Neural crest cell (in vitro differentiated cells): ENCODE measurements at regions not wholly inside any gene's neighbourhood (a gene's known extent, or its start where the extent isn't known, plus 50 kb on each side); places are given as distances from the start of the nearest gene placed in this dataset.

Experiments
- DNase-seq: peaks from one replicate; pipeline ENCODE4 v3.0.0; 2021; ENCODE audit warnings: low read depth, mixed read lengths, low spot score
- H3K27ac Mint-ChIP-seq: one replicate; pipeline ENCODE4 v1.8.0; 2021; ENCODE audit warnings: mild to moderate bottlenecking, mixed read lengths; ENCODE audit not compliant: unreplicated experiment
- H3K27me3 Mint-ChIP-seq: 2 replicates; pipeline ENCODE4 v1.8.0; 2021; ENCODE audit warnings: low read depth, mild to moderate bottlenecking, mixed read lengths
- H3K36me3 Mint-ChIP-seq: 2 replicates; pipeline ENCODE4 v1.8.0; 2021; ENCODE audit warnings: low read depth, mild to moderate bottlenecking, mixed read lengths
- H3K4me1 Mint-ChIP-seq: 2 replicates; pipeline ENCODE4 v1.8.0; 2021; ENCODE audit warnings: mixed read lengths
- H3K4me3 Mint-ChIP-seq: one replicate; pipeline ENCODE4 v1.8.0; 2021; ENCODE audit warnings: mild to moderate bottlenecking, mixed read lengths
- H3K9me3 Mint-ChIP-seq: 2 replicates; pipeline ENCODE4 v1.8.0; 2021; ENCODE audit warnings: mixed read lengths
- TF ChIP-seq, protein P1 (sequence below): fragments of 200-600 bp; sonication (generic); conservative IDR thresholded peaks from 2 replicates; pipeline ENCODE4 v1.5.0; 2021; ENCODE audit warnings: antibody characterized with exemption, mild to moderate bottlenecking

DNA sequence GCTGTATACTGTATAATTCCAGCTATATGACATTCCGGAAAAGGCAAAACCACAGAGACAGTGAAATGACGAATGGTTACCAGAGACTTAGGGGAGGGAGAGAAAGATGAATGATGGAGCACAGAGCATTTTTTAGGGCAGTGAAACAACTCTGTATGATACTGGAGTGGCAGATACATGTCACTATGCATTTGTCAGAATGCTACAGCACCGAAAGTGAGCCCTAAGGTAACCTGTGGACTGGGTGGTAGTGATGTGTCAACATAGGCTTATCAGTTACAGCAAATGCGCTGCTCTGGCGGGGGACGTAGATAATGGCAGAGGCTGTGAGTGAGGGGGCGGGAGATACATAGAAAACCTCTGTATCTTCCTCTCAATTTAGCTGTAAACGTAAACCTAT is 201.3 kb upstream of the SSTR4 start:
- Mint-ChIP-seq H3K9me3 (peaks cover 5% of the 10 kb centered on the region), H3K27ac (no peak overlapping the region), H3K4me1 (peaks cover 4% of the 10 kb centered on the region), H3K27me3 (peaks cover 20% of the 10 kb centered on the region), H3K4me3 (no peak overlapping the region), H3K36me3 (no peaks in the 10 kb centered on the region)
- TF ChIP-seq, protein P1, sequence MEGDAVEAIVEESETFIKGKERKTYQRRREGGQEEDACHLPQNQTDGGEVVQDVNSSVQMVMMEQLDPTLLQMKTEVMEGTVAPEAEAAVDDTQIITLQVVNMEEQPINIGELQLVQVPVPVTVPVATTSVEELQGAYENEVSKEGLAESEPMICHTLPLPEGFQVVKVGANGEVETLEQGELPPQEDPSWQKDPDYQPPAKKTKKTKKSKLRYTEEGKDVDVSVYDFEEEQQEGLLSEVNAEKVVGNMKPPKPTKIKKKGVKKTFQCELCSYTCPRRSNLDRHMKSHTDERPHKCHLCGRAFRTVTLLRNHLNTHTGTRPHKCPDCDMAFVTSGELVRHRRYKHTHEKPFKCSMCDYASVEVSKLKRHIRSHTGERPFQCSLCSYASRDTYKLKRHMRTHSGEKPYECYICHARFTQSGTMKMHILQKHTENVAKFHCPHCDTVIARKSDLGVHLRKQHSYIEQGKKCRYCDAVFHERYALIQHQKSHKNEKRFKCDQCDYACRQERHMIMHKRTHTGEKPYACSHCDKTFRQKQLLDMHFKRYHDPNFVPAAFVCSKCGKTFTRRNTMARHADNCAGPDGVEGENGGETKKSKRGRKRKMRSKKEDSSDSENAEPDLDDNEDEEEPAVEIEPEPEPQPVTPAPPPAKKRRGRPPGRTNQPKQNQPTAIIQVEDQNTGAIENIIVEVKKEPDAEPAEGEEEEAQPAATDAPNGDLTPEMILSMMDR = no peak
- no peak for DNase-seq

DNA sequence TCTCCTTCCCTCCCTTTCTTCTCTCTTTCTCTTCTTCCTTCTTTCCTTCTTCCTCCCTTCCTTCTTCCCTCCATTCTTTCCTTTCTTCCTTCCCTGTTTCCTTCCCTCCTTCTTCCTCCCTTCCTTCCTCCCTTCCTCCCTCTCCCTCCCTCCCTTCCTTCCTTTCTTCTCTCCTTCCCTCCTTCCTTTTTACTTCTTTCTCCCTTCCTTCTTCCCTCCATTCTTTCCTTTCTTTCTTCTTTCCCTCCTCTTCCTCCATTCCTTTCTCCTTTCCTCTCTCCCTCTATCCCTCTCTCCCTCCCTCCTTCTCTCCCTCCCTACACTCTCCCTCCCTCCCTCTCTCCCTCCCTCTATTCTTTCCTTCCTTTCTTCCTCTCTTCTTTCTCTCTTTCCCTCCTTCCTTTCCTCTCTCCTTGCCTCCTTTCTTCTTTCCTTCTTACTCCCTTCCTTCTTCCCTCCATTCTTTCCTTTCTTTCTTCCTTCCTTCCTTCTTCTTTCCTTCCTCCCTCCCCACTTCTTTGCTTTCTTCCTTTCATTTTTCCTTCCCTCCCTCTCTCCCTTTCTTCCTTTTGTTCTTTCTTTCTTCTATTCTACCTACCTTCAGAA is 200.4 kb upstream of the SSTR4 start:
- Mint-ChIP-seq H3K27ac (no peak overlapping the region), H3K4me3 (no peak overlapping the region), H3K9me3 (peaks cover 5% of the 10 kb centered on the region), H3K27me3 (peaks cover 13% of the 10 kb centered on the region), H3K4me1 (no peaks in the 10 kb centered on the region), H3K36me3 (no peaks in the 10 kb centered on the region)
- DNase-seq = no peak
- TF ChIP-seq, protein P1 = no peak

DNA sequence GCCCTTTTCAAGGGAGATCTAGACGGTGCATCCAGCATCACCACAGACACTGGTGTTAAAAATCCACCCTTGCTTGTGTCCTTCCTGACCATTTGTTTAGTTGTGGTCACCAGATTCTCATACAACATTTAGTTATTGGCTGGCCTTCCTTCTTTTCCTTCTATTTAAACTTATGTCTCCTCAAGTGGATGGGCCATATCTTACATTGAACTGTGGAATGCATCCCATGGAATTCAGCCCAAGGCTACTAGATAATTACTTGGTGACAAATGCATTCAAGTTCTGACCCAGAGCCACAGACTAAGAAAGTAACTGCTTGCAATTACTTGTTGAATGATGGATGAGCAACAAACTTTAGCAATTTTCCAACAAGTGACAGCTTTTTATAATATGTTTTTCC is 198.9 kb upstream of the SSTR4 start:
- no peak for DNase-seq

DNA sequence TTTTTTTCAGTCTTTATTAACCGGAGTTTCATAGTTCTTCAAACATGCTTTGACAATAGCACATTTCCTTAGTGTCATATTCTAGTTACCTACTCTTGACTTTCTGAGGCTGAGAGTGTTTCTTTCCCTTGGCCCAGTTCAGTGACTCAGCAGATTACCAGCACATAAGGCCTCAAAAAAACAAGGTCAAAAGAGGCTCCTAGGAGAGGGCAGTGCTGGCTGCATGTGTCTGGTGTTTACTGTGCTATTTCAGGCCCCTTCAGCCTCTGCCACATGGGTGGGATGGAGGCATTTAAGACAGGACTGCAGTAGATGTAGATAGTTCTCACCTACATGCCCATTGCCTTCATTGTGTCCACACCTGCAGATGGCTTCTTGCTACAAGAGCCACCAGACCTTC is 198.2 kb upstream of the SSTR4 start:
- Mint-ChIP-seq H3K36me3 (no peaks in the 10 kb centered on the region), H3K27ac (no peak overlapping the region), H3K4me3 (no peak overlapping the region), H3K27me3 (peaks cover 23% of the 10 kb centered on the region), H3K4me1 (no peaks in the 10 kb centered on the region), H3K9me3 (no peaks in the 10 kb centered on the region)
- TF ChIP-seq, protein P1 = no peak
- DNase-seq = no peak

More for the DNA sequence above, 198.9 kb upstream of the SSTR4 start:
- TF ChIP-seq, protein P1 = no peak
- no peaks in the 10 kb centered on the region for H3K36me3 Mint-ChIP-seq
- no peak overlapping the region for H3K27ac Mint-ChIP-seq
- peaks cover 4% of the 10 kb centered on the region for H3K9me3 Mint-ChIP-seq
- no peak overlapping the region for H3K4me3 Mint-ChIP-seq
- peaks cover 22% of the 10 kb centered on the region for H3K27me3 Mint-ChIP-seq
- H3K4me1 Mint-ChIP-seq = no peaks in the 10 kb centered on the region

DNA sequence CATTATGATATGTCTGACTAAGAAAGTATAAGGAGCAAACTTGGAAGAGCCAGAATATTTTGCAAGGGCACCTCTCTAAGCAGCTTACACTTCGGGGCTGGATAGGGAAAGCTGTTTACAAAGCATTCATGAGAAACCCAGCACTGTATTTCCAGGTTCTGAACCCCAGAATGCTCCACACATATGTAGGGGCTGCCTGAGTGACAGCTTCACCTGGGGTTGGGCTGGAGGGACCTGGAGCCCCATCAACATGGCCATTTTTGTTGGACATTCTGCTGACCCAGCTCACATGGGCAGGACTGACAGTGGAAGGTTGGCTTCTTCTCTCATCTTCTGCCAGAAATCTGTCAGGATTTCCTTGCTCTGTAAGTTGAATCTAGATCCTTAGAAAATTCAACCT is 197.1 kb upstream of the SSTR4 start:
- no peaks in the 10 kb centered on the region for H3K36me3 Mint-ChIP-seq
- no peak for DNase-seq
- TF ChIP-seq, protein P1 = no peak
- peaks cover 34% of the 10 kb centered on the region for H3K27me3 Mint-ChIP-seq
- no peak overlapping the region for H3K27ac Mint-ChIP-seq
- H3K4me3 Mint-ChIP-seq = no peak overlapping the region
- no peaks in the 10 kb centered on the region for H3K9me3 Mint-ChIP-seq
- H3K4me1 Mint-ChIP-seq = no peaks in the 10 kb centered on the region
